ENCODE measurements at regions not wholly inside any gene's neighbourhood (a gene's known extent, or its start where the extent isn't known, plus 50 kb on each side); places are given as distances from the start of the nearest gene placed in this dataset.

- no peak for FAIRE-seq
Observed at GRCh38 chr1:229035054-229035747, 235.7 kb upstream of the RAB4A start.

GRCh38 chr1:229035748-229036082, 235.2 kb upstream of the RAB4A start:
- Histone ChIP-seq H3K4me1 (ENCODE audit: insufficient read depth, low read length) (peaks cover 63% of the 10 kb centered on the region), H3K27ac (ENCODE audit: extremely low read length, insufficient read depth, low read length) (no peak overlapping the region), H3K9ac (ENCODE audit: insufficient read depth, low read depth, low read length) (no peak overlapping the region), H3K4me2 (ENCODE audit: low read depth, low read length) (no peak overlapping the region), H4K20me1 (ENCODE audit: insufficient read depth, low read length) (no peaks in the 10 kb centered on the region), H3K27me3 (ENCODE audit: control insufficient read depth in 1 of 2, insufficient read depth in 2 of 2, low read length in 2 of 2) (no peaks in the 10 kb centered on the region), H3K36me3 (replicated peaks in 1 of 2; ENCODE audit: control insufficient read depth in 1 of 2, insufficient read depth in 2 of 2, low read length in 2 of 2) (no peaks in the 10 kb centered on the region), H2AFZ (ENCODE audit: low read length) (no peak overlapping the region), H3K4me3 (replicated peaks in 1 of 3; ENCODE audit: insufficient read depth in 1 of 3, low read depth in 2 of 3, low read length in 3 of 3) (no peak overlapping the region), H3K9me3 (ENCODE audit: low read length) (no peaks in the 10 kb centered on the region), H3K79me2 (ENCODE audit: insufficient read depth, low read length) (no peaks in the 10 kb centered on the region)
- CTCF ChIA-PET (ENCODE audit: low intra/inter-chr PET ratio, low total read pairs), result no interaction called here
- BruUV-seq (replicated peaks), result no TSS peak
- 85% methylated on average over 2 of the region's 2 CpGs for WGBS (ENCODE audit: low lambda C conversion rate)
- TF ChIP-seq ZBTB25 (CRISPR knock-in tag; IDR thresholded peaks at IDR 0.05) (no peak), ZNF468 (CRISPR knock-in tag; IDR thresholded peaks at IDR 0.05) (no peak), KDM5B (CRISPR knock-in tag; IDR thresholded peaks at IDR 0.05; ENCODE audit: borderline replicate concordance) (no peak), RBM22 (optimal IDR thresholded peaks at IDR 0.05; ENCODE audit: low read length) (no peak)
- in situ Hi-C loops (cut with HindIII; ENCODE audit: extremely low pct_ligation_motif_present, low pct_unique_long_range_greater_than_20kb), result no loop called here
- intact Hi-C loops (cut with micrococcal nuclease; ENCODE audit: unreplicated experiment), result no loop called here
- POLR2A ChIA-PET, result no interaction called here
- ATAC-seq, result no peak
- FAIRE-seq, result no peak
- DNase-seq (ENCODE audit: low spot score), result no peak

More at GRCh38 chr1:229035054-229035747, 235.7 kb upstream of the RAB4A start:
- no peak for DNase-seq (ENCODE audit: low spot score)
- in situ Hi-C loops (cut with HindIII; ENCODE audit: extremely low pct_ligation_motif_present, low pct_unique_long_range_greater_than_20kb) (no loop called here), intact Hi-C loops (cut with micrococcal nuclease; ENCODE audit: unreplicated experiment) (no loop called here)
- Histone ChIP-seq H3K9me3 (ENCODE audit: low read length) (no peaks in the 10 kb centered on the region), H3K4me3 (replicated peaks in 1 of 3; ENCODE audit: insufficient read depth in 1 of 3, low read depth in 2 of 3, low read length in 3 of 3) (no peak overlapping the region), H3K27ac (ENCODE audit: extremely low read length, insufficient read depth, low read length) (no peak overlapping the region), H2AFZ (ENCODE audit: low read length) (no peak overlapping the region), H3K27me3 (ENCODE audit: control insufficient read depth in 1 of 2, insufficient read depth in 2 of 2, low read length in 2 of 2) (no peaks in the 10 kb centered on the region), H3K4me2 (ENCODE audit: low read depth, low read length) (no peak overlapping the region), H3K4me1 (ENCODE audit: insufficient read depth, low read length) (peaks cover 68% of the 10 kb centered on the region), H3K36me3 (replicated peaks in 1 of 2; ENCODE audit: control insufficient read depth in 1 of 2, insufficient read depth in 2 of 2, low read length in 2 of 2) (no peaks in the 10 kb centered on the region), H3K79me2 (ENCODE audit: insufficient read depth, low read length) (no peaks in the 10 kb centered on the region), H3K9ac (ENCODE audit: insufficient read depth, low read depth, low read length) (no peak overlapping the region), H4K20me1 (ENCODE audit: insufficient read depth, low read length) (no peaks in the 10 kb centered on the region)
- WGBS (ENCODE audit: low lambda C conversion rate), result 84% methylated on average over 6 of the region's 6 CpGs
- TF ChIP-seq GATAD2A (CRISPR knock-in tag; IDR thresholded peaks at IDR 0.05), result no peak
- no TSS peak for BruUV-seq (replicated peaks)
- ChIA-PET POLR2A (no interaction called here), CTCF (ENCODE audit: low intra/inter-chr PET ratio, low total read pairs) (no interaction called here)
- ATAC-seq, result no peak

Measured in HepG2 (cell line).